ENCODE measurements at regions not wholly inside any gene's neighbourhood (a gene's known extent, or its start where the extent isn't known, plus 50 kb on each side); places are given as distances from the start of the nearest gene placed in this dataset.

DNA sequence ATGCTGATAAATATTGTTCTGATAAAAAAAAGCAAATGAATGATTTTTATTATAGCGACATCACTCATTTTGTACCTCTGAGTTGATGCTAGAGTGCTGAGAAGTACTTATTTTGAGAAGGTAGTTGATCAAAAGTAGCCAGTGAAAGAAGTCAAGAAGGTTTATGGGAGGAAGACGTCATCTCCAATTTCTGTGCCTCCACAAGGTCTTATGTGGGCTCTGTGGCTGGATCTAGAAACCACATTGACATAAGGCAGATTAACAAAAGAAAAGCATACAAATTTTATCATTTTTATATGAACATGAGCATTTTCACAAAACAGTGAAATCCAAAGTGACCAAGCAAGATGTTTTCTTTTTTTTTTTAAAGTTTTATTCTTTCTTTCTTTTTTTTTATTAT lies 289.5 kb upstream of the FAR2 start:
- ATAC-seq: no peak
- intact Hi-C loops (cut with DNase I): no loop called here
- TF ChIP-seq POLR2A (IDR thresholded peaks at IDR 0.05): no peak
- TF ChIP-seq CTCF (IDR thresholded peaks at IDR 0.05): no peak

DNA sequence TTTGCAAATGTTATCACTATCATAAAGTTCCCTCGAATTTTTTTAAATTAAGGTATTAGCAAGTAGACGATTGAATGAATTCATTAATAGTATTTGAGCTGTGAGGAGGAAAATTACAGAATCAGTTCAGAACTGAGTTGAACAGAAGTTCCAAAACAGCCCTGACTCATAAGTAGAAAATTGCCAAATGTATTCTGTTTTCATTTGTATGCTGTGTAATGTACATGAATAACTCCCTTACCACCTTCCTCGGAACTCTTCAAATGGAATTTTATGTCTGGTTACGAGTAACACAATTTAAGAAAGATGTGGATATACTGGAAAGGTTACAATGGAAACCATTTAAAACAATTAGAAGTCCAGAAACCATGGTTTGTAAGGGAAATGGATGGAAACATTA lies 283.3 kb upstream of the FAR2 start:
- Histone ChIP-seq H3K27ac (no peak overlapping the region), H3K4me3 (no peak overlapping the region), H3K9me3 (no peaks in the 10 kb centered on the region), H3K27me3 (no peaks in the 10 kb centered on the region), H3K4me1 (no peaks in the 10 kb centered on the region), H3K36me3 (replicated peaks in 1 of 2; ENCODE audit: insufficient read depth in 1 of 2, low read depth in 2 of 2) (no peaks in the 10 kb centered on the region)
- ATAC-seq: no peak
- intact Hi-C loops (cut with DNase I): no loop called here
- DNase-seq: no peak
- 43 to 52% methylated on average over 4 of the region's 4 CpGs for WGBS, 2 donors
- TF ChIP-seq CTCF (IDR thresholded peaks at IDR 0.05): no peak
- TF ChIP-seq POLR2A (IDR thresholded peaks at IDR 0.05): no peak

More for the DNA sequence above, 289.5 kb upstream of the FAR2 start:
- Histone ChIP-seq H3K4me3 (no peak overlapping the region), H3K4me1 (no peaks in the 10 kb centered on the region), H3K27me3 (no peaks in the 10 kb centered on the region), H3K9me3 (no peaks in the 10 kb centered on the region), H3K36me3 (replicated peaks in 1 of 2; ENCODE audit: insufficient read depth in 1 of 2, low read depth in 2 of 2) (no peaks in the 10 kb centered on the region), H3K27ac (no peak overlapping the region)
- DNase-seq: no peak
- 66 to 79% methylated on average over 2 of the region's 2 CpGs for WGBS, 2 donors

- H3K4me3 ChIP-seq: no peak overlapping the region
- ATAC-seq (no peak), DNase-seq (no peak)
- TF ChIP-seq POLR2A (IDR thresholded peaks at IDR 0.05) (no peak), CTCF (IDR thresholded peaks at IDR 0.05) (no peak)
- H3K36me3 ChIP-seq (replicated peaks in 1 of 2; ENCODE audit: insufficient read depth in 1 of 2, low read depth in 2 of 2): no peaks in the 10 kb centered on the region
- intact Hi-C loops (cut with DNase I): no loop called here
- H3K27ac ChIP-seq: no peak overlapping the region
- H3K27me3 ChIP-seq: no peaks in the 10 kb centered on the region
- no peaks in the 10 kb centered on the region for H3K9me3 ChIP-seq
- H3K4me1 ChIP-seq: no peaks in the 10 kb centered on the region
- WGBS, 2 donors: 48 to 49% methylated on average over 3 of the region's 3 CpGs
These were observed 282.8 kb upstream of the FAR2 start for GRCh38 chr12:28866296-28866695.

DNA sequence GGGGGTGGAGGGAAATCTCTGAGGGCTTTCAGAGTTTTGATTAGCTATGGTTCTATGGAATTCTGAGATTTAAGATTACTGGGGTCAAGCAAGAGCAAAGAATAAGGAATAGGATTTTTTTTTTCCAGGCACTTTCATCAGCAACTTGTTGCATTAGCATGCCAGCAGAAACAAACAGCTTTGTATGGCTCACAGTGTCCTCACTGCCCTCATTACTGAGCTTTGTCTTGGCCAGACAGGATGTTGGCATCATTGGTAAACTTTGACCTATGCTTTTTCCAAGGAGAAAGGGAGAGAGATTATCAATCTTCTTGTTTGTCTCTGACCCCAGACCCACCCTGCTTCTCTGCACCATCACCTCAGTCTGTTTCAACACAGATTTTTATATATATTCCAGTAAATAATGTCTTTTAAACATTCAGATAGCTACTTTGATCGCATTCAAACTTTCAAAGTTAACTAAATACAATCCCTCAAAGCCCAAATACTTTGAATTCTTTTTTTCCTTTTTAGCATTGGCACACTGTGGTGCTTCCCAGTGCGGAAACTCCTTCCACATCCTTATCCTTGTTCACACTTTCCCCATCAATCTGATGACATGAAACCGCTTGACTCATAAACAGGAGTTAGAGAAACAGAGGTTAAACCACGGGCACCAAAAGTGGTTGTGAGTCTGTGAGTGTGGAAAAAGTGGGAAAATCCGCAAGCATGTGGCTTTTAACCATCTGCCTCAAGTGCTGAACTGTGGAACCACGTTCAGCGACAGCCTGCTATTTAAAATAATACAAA lies 282.2 kb upstream of the FAR2 start:
- TF ChIP-seq CTCF (IDR thresholded peaks at IDR 0.05) (no peak), POLR2A (IDR thresholded peaks at IDR 0.05) (no peak)
- no peaks in the 10 kb centered on the region for H3K4me1 ChIP-seq
- H3K4me3 ChIP-seq: no peak overlapping the region
- DNase-seq (no peak), ATAC-seq (no peak)
- no peaks in the 10 kb centered on the region for H3K9me3 ChIP-seq
- H3K27me3 ChIP-seq: no peaks in the 10 kb centered on the region
- WGBS, 2 donors: 73 to 77% methylated on average over 7 of the region's 7 CpGs
- intact Hi-C loops (cut with DNase I): no loop called here
- no peak overlapping the region for H3K27ac ChIP-seq
- H3K36me3 ChIP-seq (replicated peaks in 1 of 2; ENCODE audit: insufficient read depth in 1 of 2, low read depth in 2 of 2): no peaks in the 10 kb centered on the region

GRCh38 chr12:28868414-28868813 lies 280.7 kb upstream of the FAR2 start:
- DNase-seq: no peak
- Histone ChIP-seq H3K27me3 (no peaks in the 10 kb centered on the region), H3K27ac (no peak overlapping the region), H3K4me3 (no peak overlapping the region), H3K36me3 (replicated peaks in 1 of 2; ENCODE audit: insufficient read depth in 1 of 2, low read depth in 2 of 2) (no peaks in the 10 kb centered on the region), H3K9me3 (no peaks in the 10 kb centered on the region), H3K4me1 (no peaks in the 10 kb centered on the region)
- TF ChIP-seq CTCF (IDR thresholded peaks at IDR 0.05): no peak
- TF ChIP-seq POLR2A (IDR thresholded peaks at IDR 0.05): no peak
- intact Hi-C loops (cut with DNase I): no loop called here
- no peak for ATAC-seq
- 59 to 70% methylated on average over 5 of the region's 5 CpGs for WGBS, 2 donors
